ENCODE measurements at regions not wholly inside any gene's neighbourhood (a gene's known extent, or its start where the extent isn't known, plus 50 kb on each side); places are given as distances from the start of the nearest gene placed in this dataset.

- H3K36me3 ChIP-seq: no peaks in the 10 kb centered on the region
- H3K9me3 ChIP-seq (ENCODE audit: severe bottlenecking): peaks cover 14% of the 10 kb centered on the region
- no peak for TF ChIP-seq CTCF (IDR thresholded peaks at IDR 0.05; ENCODE audit: low read depth, low read length)
- H3K27ac ChIP-seq: peak overlapping the region; percentile 91
- no peaks in the 10 kb centered on the region for H3K27me3 ChIP-seq (ENCODE audit: insufficient read depth, low read depth, severe bottlenecking)
- peak; percentile 92 for DNase-seq
- H3K4me3 ChIP-seq (ENCODE audit: low read depth, low read length): no peak overlapping the region
These were observed 154.1 kb downstream of the CARTPT start for GRCh38 chr5:71873191-71873591.

GRCh38 chr5:71874521-71874920, 155.4 kb downstream of the CARTPT start:
- no peak overlapping the region for H3K4me3 ChIP-seq (ENCODE audit: low read depth, low read length)
- H3K27me3 ChIP-seq (ENCODE audit: insufficient read depth, low read depth, severe bottlenecking): no peaks in the 10 kb centered on the region
- H3K36me3 ChIP-seq: no peaks in the 10 kb centered on the region
- TF ChIP-seq CTCF (IDR thresholded peaks at IDR 0.05; ENCODE audit: low read depth, low read length): no peak
- H3K27ac ChIP-seq: peak overlapping the region; percentile 91
- H3K9me3 ChIP-seq (ENCODE audit: severe bottlenecking): peaks cover 12% of the 10 kb centered on the region
- no peak for DNase-seq

GRCh38 chr5:71877511-71877910, 158.4 kb downstream of the CARTPT start:
- no peak overlapping the region for H3K27ac ChIP-seq
- DNase-seq: no peak
- no peak for TF ChIP-seq CTCF (IDR thresholded peaks at IDR 0.05; ENCODE audit: low read depth, low read length)
- no peaks in the 10 kb centered on the region for H3K27me3 ChIP-seq (ENCODE audit: insufficient read depth, low read depth, severe bottlenecking)
- no peak overlapping the region for H3K4me3 ChIP-seq (ENCODE audit: low read depth, low read length)
- H3K9me3 ChIP-seq (ENCODE audit: severe bottlenecking): peaks cover 11% of the 10 kb centered on the region
- no peaks in the 10 kb centered on the region for H3K36me3 ChIP-seq

- no peak for TF ChIP-seq CTCF (IDR thresholded peaks at IDR 0.05; ENCODE audit: low read depth, low read length)
- Histone ChIP-seq H3K36me3 (no peaks in the 10 kb centered on the region), H3K27me3 (ENCODE audit: insufficient read depth, low read depth, severe bottlenecking) (no peaks in the 10 kb centered on the region), H3K9me3 (ENCODE audit: severe bottlenecking) (peaks cover 8% of the 10 kb centered on the region), H3K27ac (peak overlapping the region; percentile 92), H3K4me3 (ENCODE audit: low read depth, low read length) (peak overlapping the region; percentile 25; the same call in 1 of the 2 replicates)
- DNase-seq: peak; percentile 85
These were observed 161.5 kb downstream of the CARTPT start for GRCh38 chr5:71880536-71880935.

- H3K27ac ChIP-seq: peak overlapping the region; percentile 92
- H3K9me3 ChIP-seq (ENCODE audit: severe bottlenecking): no peaks in the 10 kb centered on the region
- no peaks in the 10 kb centered on the region for H3K27me3 ChIP-seq (ENCODE audit: insufficient read depth, low read depth, severe bottlenecking)
- DNase-seq: peak; percentile 31
- TF ChIP-seq CTCF (IDR thresholded peaks at IDR 0.05; ENCODE audit: low read depth, low read length): no peak
- H3K36me3 ChIP-seq: no peaks in the 10 kb centered on the region; the same call in 1 of the 2 replicates
- H3K4me3 ChIP-seq (ENCODE audit: low read depth, low read length): no peak overlapping the region
These were observed 164.0 kb downstream of the CARTPT start for GRCh38 chr5:71882826-71883741.

Data from WERI-Rb-1 (cell line).